IMR-90 (cell line): ENCODE measurements at regions not wholly inside any gene's neighbourhood (a gene's known extent, or its start where the extent isn't known, plus 50 kb on each side); places are given as distances from the start of the nearest gene placed in this dataset.

ENCODE experiments used
- ATAC-seq: fragments of 200-7000 bp; cut with Tn5 transposase; 2 replicates; pipeline ENCODE4 v1.9.1; 2020; ENCODE audit warnings: low read depth, mild to moderate bottlenecking, moderate library complexity
- BruUV-seq: library from RNA; stranded (reverse); fragments of 400-500 nt; replicated peaks from 2 replicates; lab custom pipeline; 2021; lab: Mats Ljungman, UMichigan
- CTCF ChIA-PET: fragments of 300-600 bp; formaldehyde crosslinking; extraction: SDS; loops from one replicate; lab custom pipeline; 2021; ENCODE audit warnings: antibody characterized with exemption; lab: Yijun Ruan, JAX
- POLR2A ChIA-PET: fragments of 300-600 bp; sonication (Branson Sonifier 250); formaldehyde crosslinking; loops from one replicate; lab custom pipeline; 2022; ENCODE audit warnings: antibody characterized with exemption; ENCODE audit not compliant: unreplicated experiment; lab: Charles Lee
- DNase-seq: peaks from one replicate; pipeline ENCODE4 v3.0.0; 2013
- H2AFZ ChIP-seq: replicated peaks from 2 replicates; pipeline ENCODE3; 2013; ENCODE audit warnings: low read length, mild to moderate bottlenecking; ENCODE audit not compliant: poor library complexity
- H2AK5ac ChIP-seq: 2 replicates; pipeline ENCODE4 v1.6.1; 2013; ENCODE audit warnings: low read depth, low read length, inconsistent platforms
- H2AK9ac ChIP-seq: replicated peaks from 2 replicates; pipeline ENCODE3; 2013; ENCODE audit warnings: mild to moderate bottlenecking, low read depth, low read length, moderate library complexity; ENCODE audit not compliant: poor library complexity
- H2BK120ac ChIP-seq: 2 replicates; pipeline ENCODE4 v1.6.1; 2013; ENCODE audit warnings: low read depth, low read length, inconsistent platforms
- H2BK15ac ChIP-seq: 3 replicates; pipeline ENCODE4 v1.6.1; 2013; ENCODE audit warnings: low read depth, low read length, inconsistent platforms
- H2BK20ac ChIP-seq: 2 replicates; pipeline ENCODE4 v1.6.1; 2013; ENCODE audit warnings: low read depth, mild to moderate bottlenecking, inconsistent platforms, low read length, moderate library complexity
- H2BK5ac ChIP-seq: 2 replicates; pipeline ENCODE4 v1.6.1; 2013; ENCODE audit warnings: mild to moderate bottlenecking, low read depth, low read length, inconsistent platforms; ENCODE audit not compliant: poor library complexity, severe bottlenecking
- H3K14ac ChIP-seq: replicated peaks from 2 replicates; pipeline ENCODE4 v1.6.1; 2013; ENCODE audit warnings: low read depth, low read length, inconsistent platforms
- H3K18ac ChIP-seq: 2 replicates; pipeline ENCODE4 v1.6.1; 2013; ENCODE audit warnings: low read depth, low read length, control low read depth
- H3K23ac ChIP-seq: 2 replicates; pipeline ENCODE4 v1.6.1; 2013; ENCODE audit warnings: low read depth, low read length, inconsistent platforms
- H3K27ac ChIP-seq: 2 replicates; pipeline ENCODE4 v1.5.1; 2013; ENCODE audit warnings: mild to moderate bottlenecking, control low read depth, low read length; ENCODE audit not compliant: insufficient read depth
- H3K27me3 ChIP-seq: 2 replicates; pipeline ENCODE4 v1.6.1; 2013; ENCODE audit warnings: low read length; ENCODE audit not compliant: control insufficient read depth, insufficient read depth
- H3K36me3 ChIP-seq: 2 replicates; pipeline ENCODE4 v1.6.1; 2013; ENCODE audit warnings: low read length, mixed read lengths; ENCODE audit not compliant: control insufficient read depth, insufficient read depth
- H3K4ac ChIP-seq: 2 replicates; pipeline ENCODE4 v1.6.1; 2013; ENCODE audit warnings: low read depth, low read length, inconsistent platforms
- H3K4me1 ChIP-seq: 2 replicates; pipeline ENCODE4 v1.6.1; 2013; ENCODE audit warnings: low read length, mixed read lengths; ENCODE audit not compliant: control insufficient read depth, insufficient read depth
- H3K4me2 ChIP-seq: 2 replicates; pipeline ENCODE4 v1.6.1; 2013; ENCODE audit warnings: low read depth, mild to moderate bottlenecking, control low read depth, low read length, moderate library complexity
- H3K4me3 ChIP-seq: 2 replicates; pipeline ENCODE4 v1.5.1; 2013; ENCODE audit warnings: low read depth, mild to moderate bottlenecking, control low read depth, low read length, moderate library complexity; ENCODE audit not compliant: insufficient read depth
- H3K56ac ChIP-seq: 2 replicates; pipeline ENCODE4 v1.6.1; 2013; ENCODE audit warnings: low read length, inconsistent platforms; ENCODE audit not compliant: insufficient read depth; ENCODE audit errors: extremely low read depth
- H3K79me1 ChIP-seq, 2 experiments: 2 replicates each; pipeline ENCODE4 v1.6.1; 2013; ENCODE audit warnings: low read length in 2 of 2, inconsistent platforms in 1 of 2, low read depth in 1 of 2
- H3K9ac ChIP-seq: 2 replicates; pipeline ENCODE4 v1.6.1; 2013; ENCODE audit warnings: low read depth, low read length, control low read depth
- H3K9me1 ChIP-seq: 2 replicates; pipeline ENCODE4 v1.6.1; 2013; ENCODE audit warnings: low read length, inconsistent platforms; ENCODE audit not compliant: insufficient read depth
- H3K9me3 ChIP-seq: 2 replicates; pipeline ENCODE4 v1.6.1; 2013; ENCODE audit warnings: low read length; ENCODE audit not compliant: control insufficient read depth, insufficient read depth
- H4K20me1 ChIP-seq: 2 replicates; pipeline ENCODE4 v1.6.1; 2013; ENCODE audit warnings: low read length, inconsistent platforms; ENCODE audit not compliant: insufficient read depth
- H4K5ac ChIP-seq: 2 replicates; pipeline ENCODE4 v1.6.1; 2013; ENCODE audit warnings: mild to moderate bottlenecking, low read depth, low read length, control low read depth
- H4K8ac ChIP-seq, 2 experiments: 2 replicates each; pipeline ENCODE4 v1.6.1; 2013; ENCODE audit warnings: low read depth in 2 of 2, low read length in 2 of 2, control low read depth in 1 of 2, inconsistent platforms in 1 of 2
- H4K91ac ChIP-seq: 2 replicates; pipeline ENCODE4 v1.6.1; 2013; ENCODE audit warnings: low read depth, low read length, inconsistent platforms; ENCODE audit not compliant: insufficient read depth
- BHLHE40 ChIP-seq: fragments of 150-350 bp; IDR thresholded peaks from 2 replicates; pipeline ENCODE4 v1.6.1; 2016; ENCODE audit warnings: mild to moderate bottlenecking, low read depth, low read length
- CEBPB ChIP-seq: IDR thresholded peaks from 2 replicates; pipeline ENCODE4 v1.6.1; 2012; ENCODE audit warnings: low read depth, low read length, improper control_type of control experiment
- CHD1 ChIP-seq: IDR thresholded peaks from 2 replicates; pipeline ENCODE4 v1.6.1; 2012; ENCODE audit warnings: low read depth, low read length, improper control_type of control experiment
- CTCF ChIP-seq: conservative IDR thresholded peaks from 2 replicates; pipeline ENCODE4 v1.5.1; 2012; ENCODE audit warnings: mild to moderate bottlenecking, low read depth, low read length, improper control_type of control experiment
- FOS ChIP-seq: fragments of 150-350 bp; IDR thresholded peaks from 2 replicates; pipeline ENCODE4 v1.6.1; 2016; ENCODE audit warnings: low read depth, low read length
- MAFK ChIP-seq: IDR thresholded peaks from 2 replicates; pipeline ENCODE4 v1.6.1; 2012; ENCODE audit warnings: low read depth, low read length, improper control_type of control experiment
- MAZ ChIP-seq: IDR thresholded peaks from 2 replicates; pipeline ENCODE4 v1.6.1; 2012; ENCODE audit warnings: low read depth, mild to moderate bottlenecking, low read length, improper control_type of control experiment, moderate library complexity, borderline replicate concordance
- MXI1 ChIP-seq: IDR thresholded peaks from 2 replicates; pipeline ENCODE4 v1.6.1; 2012; ENCODE audit warnings: low read depth, mild to moderate bottlenecking, low read length, moderate library complexity, borderline replicate concordance
- NFE2L2 ChIP-seq: fragments of 150-350 bp; IDR thresholded peaks from 2 replicates; pipeline ENCODE4 v1.6.1; 2016; ENCODE audit warnings: low read depth, mild to moderate bottlenecking, low read length
- POLR2A ChIP-seq: IDR thresholded peaks from 2 replicates; pipeline ENCODE4 v1.6.1; 2012; ENCODE audit warnings: mild to moderate bottlenecking, low read depth, low read length
- RAD21 ChIP-seq: IDR thresholded peaks from 2 replicates; pipeline ENCODE4 v1.6.1; 2012; ENCODE audit warnings: low read length, improper control_type of control experiment
- RCOR1 ChIP-seq: IDR thresholded peaks from 2 replicates; pipeline ENCODE4 v1.6.1; 2012; ENCODE audit warnings: mild to moderate bottlenecking, low read length, improper control_type of control experiment; ENCODE audit not compliant: insufficient replicate concordance
- RFX5 ChIP-seq: IDR thresholded peaks from 2 replicates; pipeline ENCODE4 v1.8.0; 2012; ENCODE audit warnings: low read depth, mild to moderate bottlenecking, low read length, moderate library complexity
- SMC3 ChIP-seq: fragments of 150-350 bp; IDR thresholded peaks from 2 replicates; pipeline ENCODE4 v1.6.1; 2016; ENCODE audit warnings: low read depth, mild to moderate bottlenecking, antibody characterized with exemption, low read length, moderate library complexity
- WGBS, 2 experiments: methylation state at CpG; one replicate each; pipeline versions ENCODE4 v1.1.5 to v1.1.7; 2013; ENCODE audit warnings: missing lambda C conversion rate in 2 of 2; ENCODE audit not compliant: insufficient read length in 1 of 2; ENCODE audit errors: extremely low coverage in 2 of 2; 5-methylcytosine and 5-hydroxymethylcytosine counted together
- dilution Hi-C: fragments of 300-500 bp; cut with HindIII; formaldehyde crosslinking; loops from one replicate; pipeline ENCODE4 v1.14.3; 2018; ENCODE audit warnings: low sequenced_read_pairs; ENCODE audit not compliant: unreplicated experiment
- in situ Hi-C: fragments of 300-500 bp; cut with MboI; formaldehyde crosslinking; loops from 3 replicates; pipeline ENCODE4 v1.14.3; 2019; ENCODE audit warnings: low sequenced_read_pairs, inconsistent platforms, mixed read lengths
- intact Hi-C: fragments of 100-400 bp; cut with micrococcal nuclease; formaldehyde crosslinking; loops from 2 replicates; pipeline ENCODE4 v1.10.0; 2022
- TF ChIP-seq, protein P1 (sequence below): fragments of 150-350 bp; IDR thresholded peaks from 2 replicates; pipeline ENCODE4 v1.6.1; 2016; ENCODE audit warnings: low read depth, mild to moderate bottlenecking, low read length, moderate library complexity, borderline replicate concordance
- TF ChIP-seq, protein P2 (sequence below): fragments of 150-350 bp; IDR thresholded peaks from 2 replicates; pipeline ENCODE4 v1.6.1; 2017; ENCODE audit warnings: mild to moderate bottlenecking, antibody characterized with exemption, low read length, low read depth

DNA sequence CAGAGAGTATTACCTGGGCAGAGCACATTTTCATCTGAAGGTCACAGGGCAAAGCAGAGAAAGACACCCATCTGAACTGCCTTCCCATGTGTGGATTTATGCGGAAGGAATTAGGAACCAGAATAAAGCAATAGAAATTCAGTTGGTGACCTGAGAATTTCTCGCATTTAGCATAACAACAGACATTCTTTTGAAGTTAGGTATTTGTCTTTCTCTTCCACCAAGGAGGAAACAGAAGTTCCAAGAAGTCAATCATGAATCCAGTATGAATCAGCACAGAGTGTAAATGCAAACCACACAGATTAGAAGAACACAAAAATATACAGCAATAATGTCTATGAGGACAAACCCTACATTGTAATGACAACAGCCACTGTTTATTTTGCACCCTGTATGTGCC lies 515.2 kb upstream of the BRINP1 start:
- WGBS, 2 experiments = no CpG with 5 or more reads among the region's 2 CpGs
- Histone ChIP-seq H3K14ac (no peak overlapping the region), H3K27ac (no peak overlapping the region), H3K9me1 (no peaks in the 10 kb centered on the region), H4K5ac (no peak overlapping the region), H2BK5ac (no peak overlapping the region), H3K4me3 (no peak overlapping the region), H3K23ac (no peak overlapping the region), H3K27me3 (no peaks in the 10 kb centered on the region), H4K20me1 (no peaks in the 10 kb centered on the region), H3K18ac (no peak overlapping the region), H3K4ac (no peak overlapping the region), H2AFZ (no peak overlapping the region), H2AK9ac (no peak overlapping the region), H4K91ac (no peak overlapping the region), H2BK120ac (no peak overlapping the region), H3K36me3 (no peaks in the 10 kb centered on the region), H3K79me1 (no peaks in the 10 kb centered on the region), H3K56ac (no peak overlapping the region), H3K4me1 (no peaks in the 10 kb centered on the region), H2AK5ac (no peak overlapping the region), H2BK15ac (no peak overlapping the region), H2BK20ac (no peak overlapping the region), H4K8ac (no peak overlapping the region), H3K9me3 (no peaks in the 10 kb centered on the region), H3K9ac (no peak overlapping the region), H3K4me2 (no peak overlapping the region)
- no TSS peak for BruUV-seq
- no peak for DNase-seq
- dilution Hi-C loops = no loop called here
- POLR2A ChIA-PET = no interaction called here
- ATAC-seq = no peak
- CTCF ChIA-PET = no interaction called here
- in situ Hi-C loops = no loop called here
- no peak for TF ChIP-seq CTCF
- TF ChIP-seq BHLHE40 = no peak
- TF ChIP-seq FOS = no peak
- no peak for TF ChIP-seq CHD1
- TF ChIP-seq RCOR1 = no peak
- TF ChIP-seq RFX5 = no peak
- no peak for TF ChIP-seq CEBPB
- TF ChIP-seq MAFK = no peak
- TF ChIP-seq, protein P1, sequence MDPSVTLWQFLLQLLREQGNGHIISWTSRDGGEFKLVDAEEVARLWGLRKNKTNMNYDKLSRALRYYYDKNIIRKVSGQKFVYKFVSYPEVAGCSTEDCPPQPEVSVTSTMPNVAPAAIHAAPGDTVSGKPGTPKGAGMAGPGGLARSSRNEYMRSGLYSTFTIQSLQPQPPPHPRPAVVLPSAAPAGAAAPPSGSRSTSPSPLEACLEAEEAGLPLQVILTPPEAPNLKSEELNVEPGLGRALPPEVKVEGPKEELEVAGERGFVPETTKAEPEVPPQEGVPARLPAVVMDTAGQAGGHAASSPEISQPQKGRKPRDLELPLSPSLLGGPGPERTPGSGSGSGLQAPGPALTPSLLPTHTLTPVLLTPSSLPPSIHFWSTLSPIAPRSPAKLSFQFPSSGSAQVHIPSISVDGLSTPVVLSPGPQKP = no peak
- no peak for TF ChIP-seq MXI1
- TF ChIP-seq NFE2L2 = no peak
- TF ChIP-seq RAD21 = no peak
- TF ChIP-seq SMC3 = no peak
- no peak for TF ChIP-seq POLR2A
- TF ChIP-seq, protein P2, sequence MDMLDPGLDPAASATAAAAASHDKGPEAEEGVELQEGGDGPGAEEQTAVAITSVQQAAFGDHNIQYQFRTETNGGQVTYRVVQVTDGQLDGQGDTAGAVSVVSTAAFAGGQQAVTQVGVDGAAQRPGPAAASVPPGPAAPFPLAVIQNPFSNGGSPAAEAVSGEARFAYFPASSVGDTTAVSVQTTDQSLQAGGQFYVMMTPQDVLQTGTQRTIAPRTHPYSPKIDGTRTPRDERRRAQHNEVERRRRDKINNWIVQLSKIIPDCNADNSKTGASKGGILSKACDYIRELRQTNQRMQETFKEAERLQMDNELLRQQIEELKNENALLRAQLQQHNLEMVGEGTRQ = no peak
- no peak for TF ChIP-seq MAZ
- intact Hi-C loops = no loop called here
